GM12801 (cell line): ENCODE measurements at regions not wholly inside any gene's neighbourhood (a gene's known extent, or its start where the extent isn't known, plus 50 kb on each side); places are given as distances from the start of the nearest gene placed in this dataset.

ENCODE experiments used
- CTCF ChIP-seq: IDR thresholded peaks from one replicate; pipeline ENCODE4 v1.5.1; 2011; ENCODE audit warnings: control low read depth; ENCODE audit not compliant: insufficient read length; ENCODE audit errors: extremely low read depth

- TF ChIP-seq CTCF, result no peak
These were observed 237.4 kb upstream of the RGS6 start for GRCh38 chr14:71694591-71695530.

GRCh38 chr14:71695611-71696350, 236.4 kb upstream of the RGS6 start:
- TF ChIP-seq CTCF, result no peak

GRCh38 chr14:71698027-71698426, 234.2 kb upstream of the RGS6 start:
- TF ChIP-seq CTCF, result no peak

GRCh38 chr14:71698673-71699072, 233.6 kb upstream of the RGS6 start:
- TF ChIP-seq CTCF, result no peak

GRCh38 chr14:71701990-71702389, 230.2 kb upstream of the RGS6 start:
- no peak for TF ChIP-seq CTCF

- no peak for TF ChIP-seq CTCF
These were observed 229.4 kb upstream of the RGS6 start for GRCh38 chr14:71702786-71703185.

- no peak for TF ChIP-seq CTCF
These were observed 228.8 kb upstream of the RGS6 start for GRCh38 chr14:71703477-71703876.
